ENCODE measurements at regions not wholly inside any gene's neighbourhood (a gene's known extent, or its start where the extent isn't known, plus 50 kb on each side); places are given as distances from the start of the nearest gene placed in this dataset.
"Not testable (repeated sequence)": the region's sequence is repeated elsewhere in the genome, so short reads cannot be mapped to it uniquely, and the experiment has no call there.

DNA sequence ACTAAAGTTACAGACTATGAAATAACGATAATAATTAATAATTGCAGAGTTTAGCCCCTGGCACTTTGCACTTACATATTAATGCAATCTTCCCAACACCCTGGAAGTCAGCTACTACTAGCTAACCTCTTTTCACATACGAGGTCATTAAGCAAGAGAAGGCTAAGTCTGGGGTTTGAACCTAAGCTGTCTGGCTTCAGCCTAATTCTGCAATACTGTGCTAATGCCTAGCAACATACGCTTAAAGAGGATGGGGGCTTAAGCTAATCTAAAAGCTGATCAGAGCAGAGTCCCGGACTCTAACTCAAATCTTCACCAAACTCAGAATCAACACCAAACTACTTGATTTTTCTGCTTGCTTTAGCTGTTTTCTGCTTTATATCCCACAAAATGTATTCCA, 168.7 kb upstream of the GNAI1 start:
- DNase-seq (ENCODE audit: low read depth in 4 of 4, low spot score in 3 of 4) = no peak

DNA sequence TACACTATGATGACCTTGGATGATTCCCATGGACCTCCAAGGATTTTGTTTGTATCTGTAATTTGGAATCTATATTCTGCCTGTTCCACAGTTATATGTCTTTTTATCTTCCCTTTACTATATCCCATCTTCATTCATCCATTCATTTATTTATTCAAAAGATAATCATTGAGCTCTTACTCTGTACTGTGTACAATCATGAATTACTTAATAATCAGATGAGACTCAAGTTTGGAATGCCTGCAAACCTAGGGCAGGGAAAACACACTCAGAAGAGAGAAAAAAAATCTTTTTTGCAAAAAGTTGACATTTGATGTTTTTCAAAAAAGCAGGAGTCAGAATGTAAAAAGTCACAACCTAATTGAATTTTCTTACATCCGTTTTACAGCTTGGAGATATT, 170.2 kb upstream of the GNAI1 start:
- DNase-seq (ENCODE audit: low read depth in 4 of 4, low spot score in 3 of 4) = no peak

DNA sequence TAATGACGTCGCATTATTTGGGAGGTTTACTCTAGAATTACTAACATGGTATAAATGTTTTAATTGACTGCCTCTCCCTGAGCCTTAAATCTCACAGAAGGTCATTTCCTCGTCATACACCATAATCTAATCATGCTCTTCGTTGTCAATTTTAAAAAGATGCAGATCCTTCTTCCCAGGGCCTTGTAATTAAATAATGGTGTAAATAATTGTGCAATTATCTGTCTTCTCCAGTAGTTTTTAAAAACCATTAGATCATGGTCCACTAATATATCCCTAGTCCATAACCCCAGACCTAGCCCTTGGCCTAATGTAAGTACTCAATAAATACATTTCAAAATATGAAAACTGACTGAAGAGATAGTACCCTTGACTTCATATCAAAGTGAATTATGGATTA, 181.5 kb upstream of the GNAI1 start:
- no peak for DNase-seq (ENCODE audit: low read depth in 4 of 4, low spot score in 3 of 4)

DNA sequence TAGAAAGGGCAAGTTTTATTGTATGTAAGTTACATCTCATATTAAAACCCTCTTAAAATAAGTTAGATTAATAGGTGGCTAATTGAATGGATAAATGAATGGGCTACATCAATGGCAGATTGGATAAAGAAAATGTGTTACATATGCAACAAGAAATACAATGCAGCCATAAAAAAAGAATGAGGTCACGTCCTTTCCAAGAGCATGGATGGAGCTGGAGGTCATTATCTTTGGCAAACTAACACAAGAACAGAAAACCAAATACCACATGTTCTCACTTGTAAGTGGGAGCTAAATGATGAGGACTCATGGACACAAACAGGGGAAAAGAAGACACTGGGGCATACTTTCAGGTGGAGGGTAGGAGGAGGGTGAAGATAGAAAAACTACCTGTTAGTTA, 182.2 kb upstream of the GNAI1 start:
- DNase-seq (ENCODE audit: low read depth in 4 of 4, low spot score in 3 of 4) = no peak

DNA sequence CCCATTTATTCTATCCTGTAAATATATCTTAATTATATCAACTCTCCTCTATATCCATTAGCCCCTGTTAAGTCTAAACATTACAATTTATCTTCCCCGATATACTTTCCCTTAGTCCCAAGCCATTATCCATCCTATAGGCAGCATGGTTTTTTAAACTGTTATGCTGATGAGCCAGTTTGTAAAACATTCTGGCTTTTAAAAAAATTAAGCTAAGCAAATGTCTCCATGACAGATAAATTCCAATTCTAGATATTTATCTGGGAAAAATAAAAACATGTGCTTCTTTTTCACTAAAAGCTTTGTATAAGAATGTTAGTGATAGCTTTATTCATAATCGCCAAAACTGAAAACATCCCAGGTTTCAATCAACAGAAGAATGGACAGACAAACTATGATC, 183.2 kb upstream of the GNAI1 start:
- DNase-seq (ENCODE audit: low read depth in 4 of 4, low spot score in 3 of 4) = no peak

DNA sequence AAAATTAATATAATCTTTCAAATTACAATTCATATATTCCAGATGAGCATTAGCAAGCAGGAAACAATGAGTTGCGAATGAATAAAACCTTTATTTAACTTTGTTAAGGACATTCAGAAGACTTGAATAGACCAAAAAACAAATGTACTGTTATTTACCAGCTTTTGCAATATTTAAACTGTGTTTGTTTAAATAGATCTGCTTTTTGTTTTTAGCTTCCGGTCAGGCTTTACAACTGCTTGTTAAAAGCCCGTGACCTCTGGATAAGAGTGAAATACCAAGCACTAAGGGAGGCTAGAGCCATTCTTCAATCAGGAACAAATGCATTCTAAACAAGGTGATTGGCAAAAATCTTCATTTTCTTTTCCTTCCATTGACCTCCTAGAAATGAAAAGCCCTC, 184.9 kb upstream of the GNAI1 start:
- DNase-seq (ENCODE audit: low read depth in 4 of 4, low spot score in 3 of 4) = no peak

DNA sequence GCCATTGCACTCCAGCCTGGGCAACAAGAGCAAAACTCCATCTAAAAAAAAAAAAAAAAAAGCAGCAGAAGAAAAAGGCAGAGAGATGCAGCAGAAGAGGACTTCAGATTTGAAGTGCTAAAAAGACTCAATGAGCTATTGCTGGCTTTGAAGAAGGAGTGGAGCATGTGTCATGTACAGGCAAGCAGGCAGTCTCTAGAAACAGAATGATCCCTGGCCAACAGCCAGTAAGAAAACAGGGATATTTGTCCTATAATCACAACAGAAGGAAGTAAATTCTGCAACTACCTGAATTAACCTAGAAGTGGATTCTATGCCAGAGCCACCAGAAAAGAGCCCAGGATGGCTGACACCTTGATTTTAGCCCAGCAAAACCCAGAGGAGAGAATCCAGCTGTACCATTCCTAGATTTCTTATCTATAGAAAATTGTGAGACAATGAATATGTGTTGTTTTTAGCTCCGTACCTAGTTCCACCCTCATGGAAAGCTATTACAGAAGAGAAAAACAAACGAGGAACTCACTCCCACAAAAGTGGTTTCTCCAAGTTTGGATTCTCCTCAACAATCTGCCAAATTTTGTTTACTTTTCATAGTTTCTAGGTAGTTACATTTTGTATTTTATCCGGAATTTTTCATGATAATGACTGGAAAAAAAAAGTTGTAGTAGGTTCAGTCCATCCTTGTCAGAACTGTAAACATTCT, 198.2 kb upstream of the GNAI1 start:
- DNase-seq (ENCODE audit: low read depth in 4 of 4, low spot score in 3 of 4) = no peak

DNA sequence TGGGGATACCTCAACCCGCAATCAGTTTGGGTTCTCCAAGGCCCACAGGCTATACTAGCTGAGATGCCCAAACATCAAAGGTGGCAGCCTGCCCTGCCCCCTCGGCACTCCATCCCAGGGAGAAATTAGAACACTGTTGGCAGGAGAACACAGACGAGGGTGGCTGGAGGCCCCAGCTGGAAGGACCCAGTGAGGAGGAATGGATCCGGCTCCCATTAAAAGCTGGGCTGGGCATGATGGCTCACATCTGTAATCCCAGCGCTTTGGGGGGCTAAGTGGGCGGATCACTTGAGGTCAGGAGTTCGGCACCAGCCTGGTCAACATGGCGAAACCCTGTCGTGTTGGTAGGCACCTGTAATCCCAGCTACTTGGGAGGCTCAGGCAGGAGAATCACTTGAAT, 199.9 kb upstream of the GNAI1 start:
- DNase-seq (ENCODE audit: low read depth in 4 of 4, low spot score in 3 of 4) = no peak

DNA sequence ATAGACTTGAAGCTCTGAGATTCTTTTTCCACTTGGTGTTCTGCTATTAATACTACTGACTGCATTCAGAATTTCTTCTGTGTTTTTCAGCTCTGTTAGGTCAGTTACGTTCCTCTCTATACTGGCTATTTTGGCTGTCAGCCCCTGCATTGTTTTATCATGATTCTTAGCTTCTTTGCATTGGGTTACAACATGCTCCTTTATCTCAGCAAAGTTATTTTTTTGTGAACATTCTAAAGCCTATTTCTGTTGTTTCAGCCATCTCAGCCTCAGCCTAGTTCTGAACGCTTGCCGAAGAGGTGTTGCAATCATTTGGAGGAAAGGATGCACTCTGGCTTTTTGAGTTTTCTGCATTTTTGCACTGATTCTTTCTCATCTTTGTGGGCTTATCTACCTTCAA, 201.5 kb upstream of the GNAI1 start:
- DNase-seq (ENCODE audit: low read depth in 4 of 4, low spot score in 3 of 4) = no peak

DNA sequence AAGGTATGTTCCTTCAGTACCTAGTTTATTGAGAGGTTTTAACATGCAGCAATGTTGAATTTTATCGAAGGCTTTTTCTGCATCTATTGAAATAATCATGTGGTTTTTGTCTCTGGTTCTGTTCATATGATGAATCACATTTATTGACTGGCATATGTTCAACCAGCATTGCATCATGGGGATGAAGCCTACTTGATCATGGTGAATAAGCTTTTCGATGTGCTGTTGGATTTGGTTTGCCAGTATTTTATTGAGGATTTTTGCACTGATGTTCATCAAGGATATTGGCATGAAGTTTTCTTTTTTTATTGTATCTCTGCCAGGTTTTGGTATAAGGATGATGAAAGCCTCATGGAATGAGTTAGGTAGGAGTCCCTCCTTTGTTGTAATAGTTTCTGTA, 204.0 kb upstream of the GNAI1 start:
- DNase-seq (ENCODE audit: low read depth in 4 of 4, low spot score in 3 of 4) = no peak

DNA sequence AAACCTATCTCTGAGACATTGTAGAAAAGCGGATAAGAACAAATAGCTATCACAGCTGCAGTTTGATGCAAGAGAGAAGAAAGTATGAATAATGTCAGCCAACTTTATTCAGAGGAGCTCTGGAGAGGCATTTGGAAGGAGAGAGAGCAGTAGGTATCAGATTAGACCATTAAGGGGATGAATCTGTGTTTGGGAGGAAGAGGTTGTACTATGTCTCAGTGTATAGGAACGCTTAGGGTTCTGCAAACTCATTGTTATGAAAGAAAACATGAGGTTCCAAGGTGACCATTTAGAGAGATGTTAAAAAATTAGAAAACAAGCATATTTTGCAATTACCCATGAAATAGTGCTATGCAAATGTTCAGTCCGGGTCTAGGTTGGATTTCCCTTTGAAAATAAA, 207.5 kb upstream of the GNAI1 start:
- no peak for DNase-seq (ENCODE audit: low read depth in 4 of 4, low spot score in 3 of 4)

DNA sequence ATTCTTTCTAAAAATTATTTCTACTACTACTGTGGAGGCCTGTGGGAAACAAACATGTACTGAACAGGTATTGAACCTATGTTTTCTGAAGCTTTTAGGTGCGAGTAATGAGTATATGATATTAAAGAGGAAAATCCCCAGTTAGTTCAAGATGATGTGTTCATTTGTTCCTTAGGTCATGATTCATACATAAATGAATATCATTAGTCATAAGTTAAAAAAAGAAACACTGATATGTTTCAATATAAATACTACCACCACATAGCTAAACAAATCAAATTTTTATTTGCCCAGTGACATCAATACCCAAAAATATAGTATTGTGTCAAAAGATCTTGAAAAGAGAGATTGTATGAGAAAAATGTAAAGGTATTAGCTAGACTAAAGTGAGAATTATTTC, 210.7 kb upstream of the GNAI1 start:
- no peak for DNase-seq (ENCODE audit: low read depth in 4 of 4, low spot score in 3 of 4)

DNA sequence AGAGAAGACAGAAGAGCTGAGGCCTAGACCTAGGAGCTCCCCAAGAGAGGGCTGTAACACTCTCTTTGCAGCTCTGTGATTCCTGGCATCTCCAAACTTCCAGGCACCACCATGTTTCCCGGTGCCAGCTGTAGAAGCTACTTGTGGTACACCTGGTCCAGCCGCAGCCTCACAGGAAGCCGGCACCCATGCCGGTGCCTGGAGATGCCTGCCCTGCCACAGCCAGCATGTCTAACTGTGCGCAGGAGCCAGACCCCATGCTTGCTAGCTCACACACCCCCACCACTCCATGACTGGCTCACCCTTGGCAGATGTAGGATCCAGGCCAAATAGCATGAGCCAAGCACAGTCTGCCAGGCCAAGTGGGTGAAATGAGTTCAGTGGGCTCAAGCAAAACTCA, 211.7 kb upstream of the GNAI1 start:
- DNase-seq (ENCODE audit: low read depth in 4 of 4, low spot score in 3 of 4) = no peak

DNA sequence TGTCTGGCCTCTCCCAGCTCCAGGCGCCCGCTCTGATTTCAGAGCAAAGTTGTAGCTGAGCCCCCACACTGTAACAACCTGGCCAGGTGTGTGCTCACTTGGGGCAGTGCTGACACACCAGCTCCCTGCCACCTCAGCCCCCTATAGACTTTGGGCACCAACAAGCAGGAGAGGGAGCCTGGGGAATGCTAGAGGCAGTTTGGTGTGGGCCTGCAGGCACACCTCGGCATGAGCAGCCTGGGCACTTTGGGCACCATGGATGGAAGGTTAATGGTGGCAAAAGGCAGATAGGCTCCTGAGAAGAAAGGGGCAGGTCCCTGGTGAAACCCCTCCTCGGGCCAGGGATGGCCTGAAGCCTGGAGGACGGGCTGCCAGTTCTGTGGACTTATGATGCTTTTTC, 212.7 kb upstream of the GNAI1 start:
- no peak for DNase-seq (ENCODE audit: low read depth in 4 of 4, low spot score in 3 of 4)

DNA sequence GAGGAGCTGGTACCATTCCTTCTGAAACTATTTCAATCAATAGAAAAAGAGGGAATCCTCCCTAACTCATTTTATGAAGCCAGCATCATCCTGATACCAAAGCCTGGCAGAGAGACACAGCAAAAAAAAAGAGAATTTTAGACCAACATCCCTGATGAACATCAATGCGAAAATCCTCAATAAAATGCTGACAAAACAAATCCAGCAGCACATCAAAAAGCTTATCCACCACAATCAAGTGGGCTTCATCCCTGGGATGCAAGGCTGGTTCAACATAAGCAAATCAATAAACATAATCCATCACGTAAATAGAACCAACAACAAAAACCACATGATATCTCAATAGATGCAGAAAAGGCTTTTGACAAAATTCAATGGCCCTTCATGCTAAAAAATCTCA, 216.0 kb upstream of the GNAI1 start:
- DNase-seq (ENCODE audit: low read depth in 4 of 4, low spot score in 3 of 4) = not testable (repeated sequence)

DNA sequence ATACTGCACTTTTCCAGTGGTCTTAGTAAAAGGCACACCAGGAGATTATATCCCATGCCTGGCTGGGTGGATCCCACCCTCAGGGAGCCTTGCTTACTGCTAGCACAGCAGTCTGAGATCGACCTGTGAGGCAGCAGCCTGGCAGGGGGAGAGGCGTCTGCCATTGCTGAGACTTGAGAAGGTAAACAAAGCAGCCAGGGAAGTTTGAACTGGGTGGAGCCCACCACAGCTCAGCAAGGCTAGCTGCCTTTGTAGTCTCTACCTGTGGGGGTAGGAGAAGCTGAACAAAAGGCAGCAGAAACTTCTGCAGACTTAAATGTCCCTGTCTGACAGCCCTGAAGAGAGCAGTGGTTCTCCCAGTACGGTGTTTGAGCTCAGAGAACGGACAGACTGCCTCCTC, 219.3 kb upstream of the GNAI1 start:
- not testable (repeated sequence) for DNase-seq (ENCODE audit: low read depth in 4 of 4, low spot score in 3 of 4)

DNA sequence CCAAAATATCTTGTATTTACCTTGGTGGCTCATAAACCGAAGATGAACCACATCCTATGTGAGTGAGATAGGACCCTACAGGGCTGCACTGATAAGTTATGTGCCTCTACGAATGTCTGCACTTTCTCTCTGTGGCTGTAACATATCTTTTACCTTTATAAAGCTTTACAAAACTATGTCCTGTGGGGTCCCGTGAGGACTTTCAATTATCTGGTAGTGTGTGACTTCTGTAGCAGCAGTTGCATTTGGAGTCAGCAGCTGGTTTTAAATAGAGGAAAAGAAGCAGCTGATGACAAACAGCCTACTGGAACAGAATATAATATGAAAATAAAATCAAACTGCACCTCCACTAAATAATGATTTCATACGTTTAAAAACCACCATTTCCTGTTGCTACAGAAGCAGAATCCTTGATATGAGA, 222.4 kb upstream of the GNAI1 start:
- DNase-seq (ENCODE audit: low read depth in 4 of 4, low spot score in 3 of 4) = no peak

DNA sequence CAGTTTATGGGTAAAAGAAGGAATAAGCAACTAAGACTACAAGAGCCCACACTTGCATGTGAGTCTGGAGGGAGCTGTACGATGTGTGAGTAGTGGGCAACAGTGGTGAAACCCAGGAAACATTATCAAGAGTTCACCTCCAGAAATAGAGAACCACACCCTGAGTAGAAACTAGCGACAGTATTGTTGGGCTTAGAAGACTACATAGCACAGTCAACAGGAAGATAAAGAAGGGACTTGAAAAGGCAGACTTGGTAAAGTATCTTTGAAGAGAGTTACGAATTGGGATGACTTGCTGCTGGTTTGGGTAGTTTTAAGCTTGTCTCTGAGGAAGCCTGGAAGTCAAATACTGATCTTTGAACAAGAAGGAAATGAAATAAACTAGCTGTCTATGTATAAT, 223.2 kb upstream of the GNAI1 start:
- DNase-seq (ENCODE audit: low read depth in 4 of 4, low spot score in 3 of 4) = no peak

DNA sequence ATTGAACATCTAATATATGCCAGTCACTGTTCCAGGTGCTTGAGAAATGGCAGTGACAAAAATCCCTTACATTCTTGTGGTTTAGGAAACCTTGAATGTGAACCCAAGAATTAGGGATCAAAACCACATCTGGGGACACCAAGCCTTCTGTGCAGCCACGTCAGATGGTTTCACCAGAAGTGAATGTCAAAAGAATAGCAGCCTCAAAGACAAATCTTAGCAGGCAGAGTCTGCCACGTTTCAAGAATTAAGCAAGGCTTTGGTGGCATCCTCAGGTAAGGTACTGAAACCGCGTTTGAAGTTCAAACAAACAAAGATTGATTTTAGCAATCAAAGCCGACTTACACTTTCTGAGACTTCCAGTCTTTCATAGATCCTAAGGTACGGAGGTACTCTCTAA, 225.5 kb upstream of the GNAI1 start:
- no peak for DNase-seq (ENCODE audit: low read depth in 4 of 4, low spot score in 3 of 4)

DNA sequence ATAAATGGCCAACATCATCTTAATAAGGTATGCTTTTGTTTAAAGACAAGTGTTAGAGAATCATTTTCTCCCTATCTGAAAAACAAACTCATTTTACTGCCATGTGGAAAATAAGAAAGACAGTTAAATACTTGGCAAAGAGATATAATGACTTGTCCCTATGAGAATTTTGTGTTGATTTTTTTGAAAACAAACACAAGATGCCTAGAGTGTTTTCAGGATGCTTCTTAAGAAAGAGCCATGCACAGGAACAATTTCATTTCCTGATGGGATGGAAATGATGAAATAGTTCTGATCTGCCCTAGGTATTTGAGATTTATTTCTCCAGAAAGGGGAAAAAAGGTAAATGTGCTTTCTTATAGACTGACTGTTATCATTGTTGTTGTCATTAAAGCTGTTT, 237.5 kb upstream of the GNAI1 start:
- no peak for DNase-seq (ENCODE audit: low read depth in 4 of 4, low spot score in 3 of 4)

DNA sequence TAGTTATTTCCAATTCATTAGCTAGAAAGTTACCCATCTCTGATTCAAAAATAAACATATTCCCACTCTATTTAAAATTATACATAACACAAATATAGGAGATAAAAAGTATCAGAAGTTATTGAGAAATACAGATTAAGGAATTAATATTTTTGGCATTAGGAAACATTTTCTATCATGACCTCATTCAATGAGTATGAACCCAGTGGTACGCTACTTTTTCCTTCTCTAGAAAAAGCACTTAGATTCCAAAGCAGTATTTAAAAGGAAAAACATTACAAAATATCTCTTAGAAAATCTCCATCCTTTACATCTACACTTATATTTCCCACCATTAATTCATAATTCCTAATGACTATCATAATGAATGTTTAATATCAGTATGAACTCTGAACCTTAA, 240.6 kb upstream of the GNAI1 start:
- no peak for DNase-seq (ENCODE audit: low read depth in 4 of 4, low spot score in 3 of 4)

DNA sequence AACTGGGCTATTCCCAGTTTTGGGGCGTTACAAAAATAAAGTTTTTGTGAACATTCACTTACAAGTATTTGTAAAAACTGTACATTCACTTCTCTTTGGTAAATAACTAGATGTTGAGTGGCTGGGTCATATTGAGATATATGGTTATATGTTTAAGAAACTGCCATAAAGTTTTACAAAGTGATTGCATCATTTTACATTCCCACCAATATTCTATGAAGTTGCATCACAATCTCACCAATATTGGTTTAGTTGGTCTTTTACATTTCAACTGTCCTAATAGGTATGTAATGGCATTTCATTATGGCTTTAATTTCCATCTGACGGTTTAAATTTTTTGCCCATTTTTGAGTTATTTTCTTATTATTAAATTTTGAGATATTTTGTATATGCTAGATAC, 251.7 kb upstream of the GNAI1 start:
- DNase-seq (ENCODE audit: low read depth in 4 of 4, low spot score in 3 of 4) = no peak

DNA sequence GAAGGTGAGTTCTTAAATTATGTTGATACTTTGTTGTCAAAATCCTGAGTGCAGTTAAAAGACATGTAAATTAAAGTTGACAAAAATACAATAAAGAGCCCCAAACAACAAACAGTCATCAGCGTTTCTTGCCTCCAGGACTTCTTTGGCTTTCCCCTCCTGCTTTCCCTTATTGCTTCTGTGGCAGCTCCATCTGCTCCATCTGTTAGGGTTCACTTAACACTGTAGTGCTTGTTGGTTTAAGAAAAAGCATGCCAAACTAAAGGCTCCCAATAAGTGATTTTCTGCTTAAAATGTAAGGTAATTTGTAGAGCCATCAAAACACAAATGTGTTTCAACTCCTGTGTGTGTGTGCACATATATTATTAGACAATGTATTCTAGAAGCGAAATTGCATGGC, 254.3 kb upstream of the GNAI1 start:
- peak in 1 of 4 donors; percentile 8 for DNase-seq (ENCODE audit: low read depth in 4 of 4, low spot score in 3 of 4)
